MV-4-11 (cell line): ENCODE measurements at regions not wholly inside any gene's neighbourhood (a gene's known extent, or its start where the extent isn't known, plus 50 kb on each side); places are given as distances from the start of the nearest gene placed in this dataset.

Source experiments
- DNase-seq: peaks from one replicate; lab custom pipeline; 2025; lab: John Stamatoyannopoulos, UW

GRCh38 chr7:52482076-52482475 lies 553.4 kb upstream of the POM121L12 start:
- DNase-seq, result peak; percentile 55

DNA sequence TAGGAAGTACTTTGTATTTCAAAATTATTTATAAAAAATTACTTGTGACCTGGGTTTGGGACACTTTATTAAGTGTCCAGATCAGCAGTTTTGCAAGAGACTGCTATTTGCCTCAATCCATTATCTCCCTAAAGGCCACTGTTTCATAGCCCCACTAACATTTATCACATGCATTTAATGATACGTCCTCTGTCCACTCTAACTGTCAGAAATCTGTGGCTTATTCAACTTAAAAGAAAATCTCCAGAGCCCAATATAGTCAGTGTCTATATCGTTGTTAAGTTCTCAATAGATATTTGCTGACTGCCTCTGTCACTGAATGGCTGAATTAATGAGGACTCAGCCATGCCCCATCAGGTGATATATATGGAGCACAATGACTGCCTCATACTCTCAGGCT lies 553.9 kb upstream of the POM121L12 start:
- DNase-seq, result no peak

GRCh38 chr7:52479990-52480389 lies 555.4 kb upstream of the POM121L12 start:
- no peak for DNase-seq

GRCh38 chr7:52475001-52475582 lies 560.3 kb upstream of the POM121L12 start:
- DNase-seq, result no peak

- DNase-seq, result no peak
These were observed 561.7 kb upstream of the POM121L12 start for GRCh38 chr7:52473756-52474155.

- no peak for DNase-seq
These were observed 563.3 kb upstream of the POM121L12 start for GRCh38 chr7:52472006-52472620.

GRCh38 chr7:52465216-52465615 lies 570.2 kb upstream of the POM121L12 start:
- DNase-seq, result no peak

- DNase-seq, result no peak
These were observed 572.1 kb upstream of the POM121L12 start for GRCh38 chr7:52463341-52463740.

DNA sequence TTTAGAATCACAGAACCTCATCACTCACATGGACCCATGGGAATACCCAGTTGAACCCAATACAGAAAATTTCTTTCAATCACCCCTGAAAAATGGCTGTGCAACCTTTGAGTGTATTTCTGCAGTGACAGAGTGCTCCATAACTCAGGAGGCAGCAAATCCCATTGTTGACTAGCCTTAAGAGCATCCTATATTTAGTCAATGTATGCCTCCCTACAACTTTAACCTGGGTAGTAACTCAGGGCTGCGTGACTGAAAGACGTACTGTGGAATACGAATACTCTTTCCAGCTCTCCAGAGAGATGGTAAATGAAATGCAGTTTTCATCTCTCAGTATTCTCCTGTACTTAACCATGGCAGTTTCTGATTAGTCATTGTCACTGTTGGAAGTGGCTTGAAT lies 573.0 kb upstream of the POM121L12 start:
- DNase-seq, result no peak

DNA sequence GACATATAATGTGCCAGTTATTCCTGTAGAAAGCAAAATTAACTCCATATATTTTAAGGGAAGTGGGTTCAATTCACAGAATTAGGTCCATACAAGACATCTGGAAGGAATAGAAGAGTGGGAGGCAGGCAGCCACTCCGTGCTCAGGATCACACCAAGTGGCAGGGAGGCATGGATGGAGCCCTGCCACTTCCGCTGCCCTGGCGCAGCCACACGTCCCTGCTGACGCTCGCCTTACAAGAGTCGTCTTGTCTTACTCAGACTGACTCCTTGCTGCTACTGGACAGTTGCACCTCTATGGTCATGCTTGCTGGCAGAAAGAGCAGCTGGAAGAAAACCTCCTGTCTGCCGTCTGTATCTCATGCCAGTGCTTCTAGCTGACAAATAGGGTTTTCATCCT lies 579.9 kb upstream of the POM121L12 start:
- no peak for DNase-seq

DNA sequence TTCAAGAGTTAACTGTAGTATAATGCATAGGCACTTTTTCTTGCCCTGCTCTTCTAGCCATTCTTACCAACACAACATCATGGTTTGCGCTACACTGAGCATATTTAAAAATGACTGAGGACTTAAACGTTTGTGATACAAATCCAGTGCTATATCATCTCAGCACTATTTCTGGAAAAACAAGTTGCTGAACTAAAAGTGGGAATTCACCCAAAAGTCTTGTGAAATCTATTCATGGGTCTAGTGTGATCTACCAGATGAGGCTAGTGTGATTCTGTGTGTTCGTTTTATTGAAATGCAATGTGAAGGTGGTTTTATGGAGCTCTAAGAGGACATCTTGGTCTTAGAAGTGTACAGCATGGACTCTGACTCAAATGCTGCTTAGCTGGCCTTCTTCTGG lies 584.6 kb upstream of the POM121L12 start:
- no peak for DNase-seq

- no peak for DNase-seq
These were observed 587.8 kb upstream of the POM121L12 start for GRCh38 chr7:52447581-52448180.

GRCh38 chr7:52436278-52436677 lies 599.2 kb upstream of the POM121L12 start:
- no peak for DNase-seq

DNA sequence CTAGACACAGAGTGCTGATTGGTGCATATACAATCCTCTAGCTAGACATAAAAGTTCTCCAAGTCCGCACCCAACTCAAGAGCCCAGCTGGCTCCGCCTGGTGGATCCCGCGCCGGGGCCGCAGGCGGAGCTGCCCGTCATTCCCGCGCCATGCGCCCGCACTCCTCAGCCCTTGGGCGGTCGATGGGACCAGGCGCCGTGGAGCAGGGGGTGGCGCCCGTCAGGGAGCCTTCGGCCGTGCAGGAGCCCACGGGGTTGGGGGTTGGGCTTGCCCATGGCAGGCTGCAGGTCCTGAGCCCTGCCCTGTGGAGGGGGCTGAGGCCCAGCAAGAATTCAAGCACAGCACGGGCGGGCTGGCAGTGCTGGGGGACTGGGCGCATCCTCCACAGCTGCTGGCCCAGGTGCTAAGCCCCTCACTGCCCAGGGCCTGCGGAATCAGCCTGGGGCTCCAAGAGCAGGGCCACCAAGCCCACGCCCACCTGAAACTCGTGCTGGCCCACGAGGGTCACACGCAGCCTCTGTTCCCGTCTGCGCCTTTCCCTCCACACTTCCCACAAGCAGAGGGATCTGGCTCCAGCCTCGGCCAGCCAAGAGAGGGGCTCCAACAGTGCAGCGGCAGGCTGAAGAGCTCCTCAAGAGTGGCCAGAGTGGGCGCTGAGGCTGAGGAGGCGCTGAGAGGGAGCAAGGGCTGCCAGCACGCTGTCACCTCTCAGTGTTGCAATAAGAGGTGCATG lies 604.2 kb upstream of the POM121L12 start:
- no peak for DNase-seq

DNA sequence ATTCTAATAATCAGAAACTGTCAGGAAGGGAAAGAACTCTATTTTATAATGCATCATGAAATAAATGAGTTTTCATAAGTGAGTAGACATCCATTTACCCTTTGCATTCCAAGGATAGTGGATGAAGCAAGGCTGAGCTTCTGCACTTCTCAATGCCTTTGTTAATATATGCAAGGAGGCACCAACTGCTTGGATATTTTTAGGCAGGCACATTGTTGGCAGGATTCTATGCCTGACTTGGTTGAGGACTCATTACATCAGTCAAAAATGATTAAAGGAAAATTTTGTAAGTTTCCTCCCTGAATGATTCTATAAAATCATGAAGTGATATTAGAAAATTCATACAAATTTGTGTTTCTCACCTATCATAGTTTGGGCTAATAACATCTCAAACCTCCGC lies 612.2 kb upstream of the POM121L12 start:
- DNase-seq, result no peak

- DNase-seq, result no peak
These were observed 622.4 kb upstream of the POM121L12 start for GRCh38 chr7:52413051-52413450.

GRCh38 chr7:52410032-52410431 lies 625.4 kb upstream of the POM121L12 start:
- DNase-seq, result no peak

DNA sequence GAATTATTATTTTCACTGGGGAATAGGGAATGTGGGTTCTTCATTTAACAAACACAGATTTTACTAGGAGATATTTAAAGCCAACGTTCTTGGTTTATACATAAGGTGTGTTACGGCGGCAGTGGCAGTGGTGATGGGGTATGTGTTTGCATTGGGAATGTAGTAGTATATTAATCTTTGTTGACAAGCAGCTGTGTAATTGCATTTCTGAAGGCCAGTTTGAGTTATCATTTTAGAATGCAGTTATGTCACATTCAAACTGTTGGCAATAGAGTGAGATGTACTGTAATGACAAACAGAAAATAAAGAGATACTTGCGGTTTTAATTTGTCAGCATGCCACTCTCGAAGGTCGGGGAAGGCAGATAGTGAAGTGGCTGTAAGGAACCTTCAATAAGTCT lies 628.6 kb upstream of the POM121L12 start:
- no peak for DNase-seq

GRCh38 chr7:52382731-52383130 lies 652.7 kb upstream of the POM121L12 start:
- no peak for DNase-seq

DNA sequence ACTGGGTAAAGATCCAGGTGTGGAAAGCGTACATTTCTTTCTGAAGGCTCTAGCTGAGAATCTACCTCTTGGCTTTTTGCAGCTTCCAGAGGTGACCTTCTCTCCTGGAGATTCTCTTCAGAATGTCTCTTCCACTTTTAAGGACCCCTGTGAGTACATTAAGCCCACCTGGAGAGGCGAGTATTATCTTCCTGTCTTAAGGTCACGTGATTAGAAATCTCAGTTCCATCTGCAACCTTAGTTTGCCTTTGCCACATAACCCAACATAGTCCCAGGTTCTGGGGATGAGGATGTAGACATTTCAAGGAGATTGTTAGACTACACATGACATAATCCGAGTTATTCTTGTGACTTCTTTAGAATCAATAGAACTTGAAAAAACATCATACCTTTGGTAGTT lies 665.5 kb upstream of the POM121L12 start:
- DNase-seq, result no peak

DNA sequence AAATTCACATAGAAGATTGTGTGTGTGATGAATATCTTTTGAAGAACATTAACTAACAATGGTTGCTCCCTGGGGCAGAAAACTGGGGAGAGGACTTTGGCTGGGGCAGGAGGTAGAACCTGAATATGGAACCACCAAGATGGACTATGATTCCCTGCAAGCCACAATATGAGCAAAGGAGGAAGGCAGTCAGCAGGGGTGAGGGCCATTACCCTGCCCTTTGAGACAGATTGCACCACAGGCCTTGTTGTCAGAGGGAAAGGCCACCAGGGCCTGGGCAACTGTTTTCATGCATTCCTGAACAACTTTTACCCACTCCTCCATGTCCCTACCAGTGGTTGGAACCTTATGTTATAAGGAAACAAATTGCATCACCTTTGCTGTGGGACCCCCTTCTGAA lies 670.1 kb upstream of the POM121L12 start:
- no peak for DNase-seq

DNA sequence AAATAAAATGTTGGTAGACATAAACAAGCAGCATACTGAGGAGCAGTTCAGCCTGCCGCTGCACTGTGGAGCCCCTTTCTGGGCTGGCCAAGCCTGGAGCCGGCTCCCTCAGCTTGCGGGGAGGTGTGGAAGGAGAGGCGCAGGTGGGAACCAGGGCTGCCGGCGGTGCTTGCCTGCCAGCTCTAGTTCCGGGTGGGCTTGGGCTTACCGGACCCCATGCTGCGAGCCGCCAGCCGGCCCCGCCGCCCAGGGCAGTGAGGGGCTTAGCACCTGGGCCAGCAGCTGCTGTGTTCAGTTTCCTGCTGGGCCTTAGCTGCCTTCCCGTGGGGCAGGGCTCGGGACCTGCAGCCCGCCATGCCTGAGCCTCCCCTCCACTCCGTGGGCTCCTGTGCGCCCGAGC lies 672.9 kb upstream of the POM121L12 start:
- DNase-seq, result no peak

DNA sequence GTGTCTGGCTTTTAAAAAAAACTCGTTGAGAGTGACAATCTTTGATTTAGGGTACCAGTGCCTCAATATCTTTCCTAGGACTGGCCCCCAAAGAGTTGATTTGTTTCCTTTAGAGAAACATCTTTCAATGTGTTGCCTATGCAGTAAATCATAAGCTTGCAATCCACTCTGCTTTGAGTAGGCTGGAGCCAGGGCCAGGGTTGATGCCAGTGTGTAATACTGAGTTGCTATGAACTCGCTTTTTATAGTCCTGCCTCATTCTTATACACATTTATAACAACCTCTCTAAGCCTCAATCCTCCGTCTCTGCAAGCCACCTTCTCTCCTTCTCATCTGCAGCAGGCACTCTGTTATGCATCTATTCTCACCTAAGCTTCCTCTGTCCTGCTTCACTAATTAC lies 674.9 kb upstream of the POM121L12 start:
- no peak for DNase-seq
